D721Med (cell line): ENCODE measurements at regions not wholly inside any gene's neighbourhood (a gene's known extent, or its start where the extent isn't known, plus 50 kb on each side); places are given as distances from the start of the nearest gene placed in this dataset.

Source experiments
- DNase-seq: peaks from one replicate; pipeline ENCODE4 v3.0.0; 2011; ENCODE audit warnings: low spot score; ENCODE audit not compliant: insufficient read length
- FAIRE-seq: peaks from 2 replicates; lab custom pipeline; 2011; peaks lifted over from hg19 to GRCh38; lab: Jason Lieb, UNC
- TF ChIP-seq, protein P1 (sequence below): IDR thresholded peaks from 2 replicates; pipeline ENCODE4 v1.5.1; 2012; ENCODE audit warnings: mild to moderate bottlenecking, control low read depth; ENCODE audit not compliant: insufficient read depth; ENCODE audit errors: missing control alignments

DNA sequence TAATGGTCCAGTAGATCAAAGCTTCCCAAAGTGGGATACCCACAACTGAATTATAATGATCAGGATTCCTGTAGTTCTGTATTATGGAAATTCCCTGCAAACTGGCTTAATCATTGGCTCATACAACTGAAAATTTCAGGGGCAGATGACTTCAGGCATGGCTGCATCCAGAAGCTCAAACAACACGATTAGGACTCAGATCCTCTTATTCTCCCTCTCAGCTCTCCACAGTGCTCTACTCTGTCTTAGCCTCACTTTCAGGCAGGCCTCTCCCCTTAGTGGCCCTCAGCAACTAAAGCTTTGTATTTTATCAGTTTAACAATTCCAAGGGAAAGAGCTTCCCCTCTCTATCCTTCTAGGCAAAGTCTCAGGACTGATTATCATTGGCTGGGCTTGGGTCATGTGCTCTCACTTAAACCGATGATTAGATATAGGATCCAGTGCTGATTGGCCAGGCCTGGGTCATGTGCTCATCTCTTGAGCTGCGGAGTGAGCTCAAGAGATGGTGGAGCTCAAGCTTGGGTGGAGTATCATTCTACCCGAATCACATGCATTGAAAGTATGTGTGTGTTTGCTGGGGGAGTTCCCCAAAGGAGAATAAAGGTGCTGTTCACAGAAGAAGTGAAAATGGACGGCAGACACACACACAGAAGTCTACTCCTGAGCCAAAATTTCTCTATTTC lies 57.9 kb upstream of the RUNX3 start:
- FAIRE-seq (no peak), DNase-seq (no peak)
- TF ChIP-seq, protein P1, sequence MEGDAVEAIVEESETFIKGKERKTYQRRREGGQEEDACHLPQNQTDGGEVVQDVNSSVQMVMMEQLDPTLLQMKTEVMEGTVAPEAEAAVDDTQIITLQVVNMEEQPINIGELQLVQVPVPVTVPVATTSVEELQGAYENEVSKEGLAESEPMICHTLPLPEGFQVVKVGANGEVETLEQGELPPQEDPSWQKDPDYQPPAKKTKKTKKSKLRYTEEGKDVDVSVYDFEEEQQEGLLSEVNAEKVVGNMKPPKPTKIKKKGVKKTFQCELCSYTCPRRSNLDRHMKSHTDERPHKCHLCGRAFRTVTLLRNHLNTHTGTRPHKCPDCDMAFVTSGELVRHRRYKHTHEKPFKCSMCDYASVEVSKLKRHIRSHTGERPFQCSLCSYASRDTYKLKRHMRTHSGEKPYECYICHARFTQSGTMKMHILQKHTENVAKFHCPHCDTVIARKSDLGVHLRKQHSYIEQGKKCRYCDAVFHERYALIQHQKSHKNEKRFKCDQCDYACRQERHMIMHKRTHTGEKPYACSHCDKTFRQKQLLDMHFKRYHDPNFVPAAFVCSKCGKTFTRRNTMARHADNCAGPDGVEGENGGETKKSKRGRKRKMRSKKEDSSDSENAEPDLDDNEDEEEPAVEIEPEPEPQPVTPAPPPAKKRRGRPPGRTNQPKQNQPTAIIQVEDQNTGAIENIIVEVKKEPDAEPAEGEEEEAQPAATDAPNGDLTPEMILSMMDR, result no peak

DNA sequence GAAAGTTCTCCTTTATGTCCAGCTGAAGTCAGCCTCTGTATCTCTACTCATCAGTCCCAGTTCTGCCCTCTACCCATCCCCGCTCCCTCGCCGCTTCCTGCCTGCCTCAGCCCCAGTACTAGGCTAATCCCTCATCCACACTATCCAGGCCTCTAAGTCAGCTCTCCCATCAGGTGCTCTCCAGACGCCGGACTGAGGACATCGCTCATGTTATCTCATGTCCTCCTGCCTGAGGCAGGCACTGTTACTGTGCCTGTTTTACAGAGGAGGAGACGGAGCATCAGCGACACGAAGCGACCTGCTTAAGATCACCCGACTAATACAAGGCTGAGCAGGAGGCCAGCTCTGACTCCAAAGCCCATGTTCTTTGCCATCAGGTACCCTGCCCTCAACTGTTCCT lies 57.3 kb upstream of the RUNX3 start:
- DNase-seq, result no peak
- FAIRE-seq, result no peak
- TF ChIP-seq, protein P1, result no peak

DNA sequence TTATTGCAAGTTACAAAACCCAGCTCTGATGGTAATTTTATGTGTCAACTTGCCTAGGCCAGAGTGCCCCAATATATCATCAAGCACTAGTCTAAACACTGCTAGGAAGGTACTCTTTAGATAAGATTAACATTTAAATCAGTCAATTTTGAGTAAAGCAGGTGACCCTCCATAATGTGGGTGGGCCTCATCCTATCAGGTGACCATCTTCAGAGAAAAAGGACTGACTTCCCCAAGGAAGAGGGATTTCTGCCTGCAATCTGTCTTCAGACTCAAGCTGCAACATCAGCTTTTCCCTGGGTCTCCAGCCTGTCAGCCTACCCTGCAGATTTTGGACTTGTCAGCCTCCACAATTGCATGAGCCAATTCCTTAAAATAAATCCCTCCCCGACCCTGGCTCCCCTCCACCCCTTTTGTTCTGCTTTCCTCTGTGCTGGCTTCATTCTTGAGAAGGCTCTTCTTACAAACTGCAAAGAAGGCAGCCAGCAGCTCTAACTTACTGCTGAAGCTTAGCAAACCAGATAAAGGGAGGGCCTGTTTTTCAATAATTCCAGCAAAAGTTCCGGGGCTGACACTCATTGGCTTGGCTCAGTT lies 56.4 kb upstream of the RUNX3 start:
- FAIRE-seq (no peak), DNase-seq (no peak)

GRCh38 chr1:24985737-24986136 lies 55.7 kb upstream of the RUNX3 start:
- DNase-seq, result no peak
- TF ChIP-seq, protein P1, result no peak
- no peak for FAIRE-seq

More for the DNA sequence above, 56.4 kb upstream of the RUNX3 start:
- TF ChIP-seq, protein P1, result no peak

- no peak for DNase-seq
- FAIRE-seq, result no peak
- TF ChIP-seq, protein P1, result no peak
Measured at GRCh38 chr1:24984800-24985522, 54.9 kb upstream of the RUNX3 start.

GRCh38 chr1:24984300-24984699 lies 54.2 kb upstream of the RUNX3 start:
- FAIRE-seq, result no peak
- TF ChIP-seq, protein P1, result no peak

More at GRCh38 chr1:24984300-24984699, 54.2 kb upstream of the RUNX3 start:
- no peak for DNase-seq
